Ishikawa (cell line): ENCODE measurements at regions not wholly inside any gene's neighbourhood (a gene's known extent, or its start where the extent isn't known, plus 50 kb on each side); places are given as distances from the start of the nearest gene placed in this dataset.

ENCODE experiments used
- CEBPB ChIP-seq: IDR thresholded peaks from 2 replicates; pipeline ENCODE4 v1.6.1; 2012
- CREB1 ChIP-seq: IDR thresholded peaks from 2 replicates; pipeline ENCODE4 v1.6.1; 2012; ENCODE audit warnings: low read depth
- EGR1 ChIP-seq: IDR thresholded peaks from 2 replicates; pipeline ENCODE4 v1.6.1; 2012
- EP300 ChIP-seq: IDR thresholded peaks from 2 replicates; pipeline ENCODE4 v1.6.1; 2012; ENCODE audit warnings: borderline replicate concordance
- FOXM1 ChIP-seq: IDR thresholded peaks from 2 replicates; pipeline ENCODE4 v1.6.1; 2012; ENCODE audit warnings: low read depth, borderline replicate concordance
- MAX ChIP-seq: IDR thresholded peaks from 2 replicates; pipeline ENCODE4 v1.6.1; 2012
- NFIC ChIP-seq: IDR thresholded peaks from 2 replicates; pipeline ENCODE4 v1.6.1; 2012
- RAD21 ChIP-seq: IDR thresholded peaks from 2 replicates; pipeline ENCODE4 v1.6.1; 2012; ENCODE audit warnings: low read depth
- TAF1 ChIP-seq: IDR thresholded peaks from 2 replicates; pipeline ENCODE4 v1.6.1; 2012; ENCODE audit warnings: low read depth, mild to moderate bottlenecking
- TCF12 ChIP-seq: IDR thresholded peaks from 2 replicates; pipeline ENCODE4 v1.6.1; 2012; ENCODE audit warnings: low read depth
- TEAD4 ChIP-seq: IDR thresholded peaks from 2 replicates; pipeline ENCODE4 v1.6.1; 2012
- YY1 ChIP-seq: IDR thresholded peaks from 2 replicates; pipeline ENCODE4 v1.6.1; 2012; ENCODE audit warnings: low read depth
- ZBTB7A ChIP-seq: IDR thresholded peaks from 2 replicates; pipeline ENCODE4 v1.6.1; 2012; ENCODE audit warnings: low read depth
- TF ChIP-seq, protein P1 (sequence below): IDR thresholded peaks from 2 replicates; pipeline ENCODE4 v1.6.1; 2012; ENCODE audit warnings: low read depth, mild to moderate bottlenecking
- TF ChIP-seq, protein P2 (sequence below): IDR thresholded peaks from 2 replicates; pipeline ENCODE4 v1.6.1; 2012

DNA sequence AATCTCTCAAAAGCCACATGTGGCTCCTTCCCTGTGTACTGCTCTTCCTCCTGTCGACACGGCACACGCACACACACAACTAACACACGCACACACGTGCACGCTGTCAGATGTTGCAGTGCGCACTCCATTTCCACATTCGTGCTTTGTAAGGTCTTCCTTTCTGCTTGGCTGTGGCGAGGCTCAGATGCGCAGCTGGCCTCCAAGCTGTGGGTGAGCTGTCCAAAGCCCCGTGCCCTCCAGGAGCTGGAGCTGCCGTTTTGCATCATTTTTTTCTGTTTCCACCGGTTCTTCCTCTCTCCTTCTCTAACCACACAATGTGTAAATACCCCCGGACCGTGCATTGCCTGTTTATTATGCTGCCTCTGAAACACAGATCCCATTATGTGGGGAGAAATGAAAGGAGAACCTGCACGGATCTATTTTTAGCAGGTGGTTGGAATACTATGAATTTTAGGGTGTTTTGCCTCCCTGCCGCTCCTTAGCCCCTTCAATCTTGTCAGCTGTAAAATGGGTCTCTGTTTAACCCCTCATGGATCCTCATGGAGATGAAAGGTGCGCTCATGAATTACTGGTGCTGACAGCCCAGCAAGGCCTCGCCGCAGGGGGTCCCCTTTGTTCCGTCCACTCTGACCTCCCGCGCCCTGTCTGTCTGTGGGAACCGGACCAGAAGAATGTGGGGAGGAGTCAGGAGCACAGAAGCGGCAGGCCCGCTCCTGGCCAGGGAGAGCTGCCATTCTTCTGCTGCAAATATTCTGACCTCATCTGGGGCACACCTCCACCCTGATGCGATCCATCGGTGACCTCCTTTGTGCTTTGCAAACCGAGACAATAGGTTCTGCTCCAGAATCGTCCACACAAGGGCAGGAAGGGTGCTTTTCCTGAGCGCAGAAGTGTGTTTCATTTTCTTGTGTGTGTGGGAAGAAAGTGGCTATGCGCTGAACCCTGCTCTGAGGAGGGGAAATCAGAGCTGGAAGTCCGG, 137.7 kb downstream of the SOX1 start:
- no peak for TF ChIP-seq NFIC
- no peak for TF ChIP-seq CREB1
- TF ChIP-seq MAX = no peak
- TF ChIP-seq TAF1 = no peak
- TF ChIP-seq, protein P1, sequence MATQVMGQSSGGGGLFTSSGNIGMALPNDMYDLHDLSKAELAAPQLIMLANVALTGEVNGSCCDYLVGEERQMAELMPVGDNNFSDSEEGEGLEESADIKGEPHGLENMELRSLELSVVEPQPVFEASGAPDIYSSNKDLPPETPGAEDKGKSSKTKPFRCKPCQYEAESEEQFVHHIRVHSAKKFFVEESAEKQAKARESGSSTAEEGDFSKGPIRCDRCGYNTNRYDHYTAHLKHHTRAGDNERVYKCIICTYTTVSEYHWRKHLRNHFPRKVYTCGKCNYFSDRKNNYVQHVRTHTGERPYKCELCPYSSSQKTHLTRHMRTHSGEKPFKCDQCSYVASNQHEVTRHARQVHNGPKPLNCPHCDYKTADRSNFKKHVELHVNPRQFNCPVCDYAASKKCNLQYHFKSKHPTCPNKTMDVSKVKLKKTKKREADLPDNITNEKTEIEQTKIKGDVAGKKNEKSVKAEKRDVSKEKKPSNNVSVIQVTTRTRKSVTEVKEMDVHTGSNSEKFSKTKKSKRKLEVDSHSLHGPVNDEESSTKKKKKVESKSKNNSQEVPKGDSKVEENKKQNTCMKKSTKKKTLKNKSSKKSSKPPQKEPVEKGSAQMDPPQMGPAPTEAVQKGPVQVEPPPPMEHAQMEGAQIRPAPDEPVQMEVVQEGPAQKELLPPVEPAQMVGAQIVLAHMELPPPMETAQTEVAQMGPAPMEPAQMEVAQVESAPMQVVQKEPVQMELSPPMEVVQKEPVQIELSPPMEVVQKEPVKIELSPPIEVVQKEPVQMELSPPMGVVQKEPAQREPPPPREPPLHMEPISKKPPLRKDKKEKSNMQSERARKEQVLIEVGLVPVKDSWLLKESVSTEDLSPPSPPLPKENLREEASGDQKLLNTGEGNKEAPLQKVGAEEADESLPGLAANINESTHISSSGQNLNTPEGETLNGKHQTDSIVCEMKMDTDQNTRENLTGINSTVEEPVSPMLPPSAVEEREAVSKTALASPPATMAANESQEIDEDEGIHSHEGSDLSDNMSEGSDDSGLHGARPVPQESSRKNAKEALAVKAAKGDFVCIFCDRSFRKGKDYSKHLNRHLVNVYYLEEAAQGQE = no peak
- TF ChIP-seq FOXM1 = no peak
- TF ChIP-seq RAD21 = no peak
- TF ChIP-seq ZBTB7A = no peak
- TF ChIP-seq, protein P2, sequence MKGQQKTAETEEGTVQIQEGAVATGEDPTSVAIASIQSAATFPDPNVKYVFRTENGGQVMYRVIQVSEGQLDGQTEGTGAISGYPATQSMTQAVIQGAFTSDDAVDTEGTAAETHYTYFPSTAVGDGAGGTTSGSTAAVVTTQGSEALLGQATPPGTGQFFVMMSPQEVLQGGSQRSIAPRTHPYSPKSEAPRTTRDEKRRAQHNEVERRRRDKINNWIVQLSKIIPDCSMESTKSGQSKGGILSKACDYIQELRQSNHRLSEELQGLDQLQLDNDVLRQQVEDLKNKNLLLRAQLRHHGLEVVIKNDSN = no peak
- no peak for TF ChIP-seq CEBPB
- TF ChIP-seq EP300 = no peak
- no peak for TF ChIP-seq TCF12
- no peak for TF ChIP-seq TEAD4
- TF ChIP-seq YY1 = no peak
- no peak for TF ChIP-seq EGR1

DNA sequence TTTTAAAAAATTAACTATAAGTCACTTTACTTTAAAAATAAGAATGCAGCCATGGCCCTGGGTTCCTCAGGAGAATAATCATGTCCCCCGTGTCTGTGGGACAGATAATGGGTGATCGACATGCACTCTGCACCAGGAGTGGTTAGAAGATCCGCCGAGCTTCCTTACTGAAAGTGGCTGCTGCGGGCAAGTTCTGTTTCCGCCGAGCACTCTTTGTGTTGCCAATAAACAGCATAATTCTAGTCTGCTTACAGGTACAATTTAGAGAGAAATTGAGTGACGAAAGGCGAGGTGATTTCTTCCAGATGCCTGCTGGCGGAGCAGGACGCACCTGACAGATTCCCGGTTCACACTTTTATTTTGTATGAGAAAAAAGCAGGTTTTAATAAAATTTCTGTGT, 139.0 kb downstream of the SOX1 start:
- no peak for TF ChIP-seq ZBTB7A

GRCh38 chr13:112207129-112207528, 140.2 kb downstream of the SOX1 start:
- TF ChIP-seq FOXM1 = no peak
- no peak for TF ChIP-seq RAD21
- no peak for TF ChIP-seq YY1
- TF ChIP-seq, protein P1 = no peak
- TF ChIP-seq CEBPB = no peak
- TF ChIP-seq EP300 = no peak
- TF ChIP-seq ZBTB7A = no peak
- no peak for TF ChIP-seq TCF12
- TF ChIP-seq EGR1 = no peak
- no peak for TF ChIP-seq TAF1
- TF ChIP-seq, protein P2 = no peak

GRCh38 chr13:112208656-112209055, 141.7 kb downstream of the SOX1 start:
- TF ChIP-seq NFIC (no peak), TAF1 (no peak), EGR1 (no peak), YY1 (no peak), CEBPB (no peak), TCF12 (no peak), EP300 (no peak), FOXM1 (no peak), ZBTB7A (no peak), MAX (no peak), CREB1 (no peak), RAD21 (no peak), TEAD4 (no peak)
- TF ChIP-seq, protein P1 = no peak
- TF ChIP-seq, protein P2 = no peak
